ENCODE measurements at regions not wholly inside any gene's neighbourhood (a gene's known extent, or its start where the extent isn't known, plus 50 kb on each side); places are given as distances from the start of the nearest gene placed in this dataset.

DNA sequence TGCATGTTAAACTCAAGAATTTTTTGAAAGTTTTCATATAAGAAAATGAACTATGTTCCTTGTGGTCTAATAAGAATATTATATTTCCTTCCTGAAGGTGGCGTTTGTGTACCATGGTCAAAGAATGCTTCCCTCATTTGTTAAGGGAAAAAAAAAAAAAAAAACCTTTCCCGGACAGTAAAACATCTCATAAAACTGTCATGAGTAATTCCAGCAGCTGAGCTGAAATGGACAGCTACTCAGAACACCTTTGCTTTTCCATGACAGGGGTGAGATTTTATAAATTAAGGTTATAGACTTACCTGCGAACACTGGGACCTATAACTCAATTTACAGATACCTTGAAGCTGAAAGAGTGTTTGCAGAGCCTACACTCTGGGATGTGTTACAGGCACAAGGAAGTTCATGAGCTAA, 113.2 kb upstream of the RANBP3L start:
- no peaks in the 10 kb centered on the region for H3K9me3 ChIP-seq
- Mint-ChIP-seq H3K4me3 (ENCODE audit: unreplicated experiment) (no peak overlapping the region), H3K36me3 (ENCODE audit: insufficient read depth, unreplicated experiment) (peaks cover 4% of the 10 kb centered on the region), H3K27me3 (ENCODE audit: insufficient read depth, unreplicated experiment) (no peaks in the 10 kb centered on the region), H3K27ac (ENCODE audit: unreplicated experiment) (no peak overlapping the region), H3K4me1 (ENCODE audit: low read depth, unreplicated experiment) (peaks cover 25% of the 10 kb centered on the region), H3K9me3 (ENCODE audit: unreplicated experiment) (no peaks in the 10 kb centered on the region)
- peaks cover 48% of the 10 kb centered on the region for H3K4me1 ChIP-seq
- no peaks in the 10 kb centered on the region for H3K36me3 ChIP-seq (ENCODE audit: control insufficient read depth, insufficient read depth, low read length)
- ChIA-PET POLR2A (interaction anchor here (0.6 to 0.7 kb wide), 2 partner anchors 65 to 197 kb away, joined by 3 to 8 read pairs; no protein-coding TSS in a partner anchor), CTCF (interaction anchor here (0.6 to 4.3 kb wide), 18 partner anchors 14 to 316 kb away, joined by 3 to 44 read pairs (median 4); partner anchors contain the start of gene NADK2)
- DNase-seq = peak in 1 of 2 experiments; percentile 51
- TF ChIP-seq, protein P1, sequence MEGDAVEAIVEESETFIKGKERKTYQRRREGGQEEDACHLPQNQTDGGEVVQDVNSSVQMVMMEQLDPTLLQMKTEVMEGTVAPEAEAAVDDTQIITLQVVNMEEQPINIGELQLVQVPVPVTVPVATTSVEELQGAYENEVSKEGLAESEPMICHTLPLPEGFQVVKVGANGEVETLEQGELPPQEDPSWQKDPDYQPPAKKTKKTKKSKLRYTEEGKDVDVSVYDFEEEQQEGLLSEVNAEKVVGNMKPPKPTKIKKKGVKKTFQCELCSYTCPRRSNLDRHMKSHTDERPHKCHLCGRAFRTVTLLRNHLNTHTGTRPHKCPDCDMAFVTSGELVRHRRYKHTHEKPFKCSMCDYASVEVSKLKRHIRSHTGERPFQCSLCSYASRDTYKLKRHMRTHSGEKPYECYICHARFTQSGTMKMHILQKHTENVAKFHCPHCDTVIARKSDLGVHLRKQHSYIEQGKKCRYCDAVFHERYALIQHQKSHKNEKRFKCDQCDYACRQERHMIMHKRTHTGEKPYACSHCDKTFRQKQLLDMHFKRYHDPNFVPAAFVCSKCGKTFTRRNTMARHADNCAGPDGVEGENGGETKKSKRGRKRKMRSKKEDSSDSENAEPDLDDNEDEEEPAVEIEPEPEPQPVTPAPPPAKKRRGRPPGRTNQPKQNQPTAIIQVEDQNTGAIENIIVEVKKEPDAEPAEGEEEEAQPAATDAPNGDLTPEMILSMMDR (IDR thresholded peaks at IDR 0.05; ENCODE audit: insufficient read depth in 1 of 2, low read depth in 1 of 2, low read length in 1 of 2, severe bottlenecking in 1 of 2, unreplicated experiment in 1 of 2) = peak; percentile 54 to 64
- no peaks in the 10 kb centered on the region for H3K27me3 ChIP-seq (replicated peaks; ENCODE audit: control insufficient read depth, insufficient read depth, low read length)
- BruUV-seq (replicated peaks) = no TSS peak
- intact Hi-C loops (cut with micrococcal nuclease; ENCODE audit: unreplicated experiment) = loop anchor here (1.0 to 5.0 kb wide), 6 partner anchors 78 to 457 kb away; no protein-coding TSS in a partner anchor
- H3K4me3 ChIP-seq (ENCODE audit: low read depth, low read length) = no peak overlapping the region

GRCh38 chr5:36416605-36417004, 114.9 kb upstream of the RANBP3L start:
- Histone ChIP-seq H3K9me3 (no peaks in the 10 kb centered on the region), H3K27me3 (replicated peaks; ENCODE audit: control insufficient read depth, insufficient read depth, low read length) (no peaks in the 10 kb centered on the region), H3K36me3 (ENCODE audit: control insufficient read depth, insufficient read depth, low read length) (no peaks in the 10 kb centered on the region), H3K4me3 (ENCODE audit: low read depth, low read length) (no peak overlapping the region), H3K4me1 (peaks cover 61% of the 10 kb centered on the region)
- TF ChIP-seq, protein P1 (IDR thresholded peaks at IDR 0.05; ENCODE audit: insufficient read depth in 1 of 2, low read depth in 1 of 2, low read length in 1 of 2, severe bottlenecking in 1 of 2, unreplicated experiment in 1 of 2) = no peak
- H3K4me3 Mint-ChIP-seq (ENCODE audit: unreplicated experiment) = no peak overlapping the region
- peaks cover 4% of the 10 kb centered on the region for H3K36me3 Mint-ChIP-seq (ENCODE audit: insufficient read depth, unreplicated experiment)
- no peaks in the 10 kb centered on the region for H3K9me3 Mint-ChIP-seq (ENCODE audit: unreplicated experiment)
- H3K27me3 Mint-ChIP-seq (ENCODE audit: insufficient read depth, unreplicated experiment) = no peaks in the 10 kb centered on the region
- peak overlapping the region; percentile 53 for H3K27ac Mint-ChIP-seq (ENCODE audit: unreplicated experiment)
- POLR2A ChIA-PET = no interaction called here
- intact Hi-C loops (cut with micrococcal nuclease; ENCODE audit: unreplicated experiment) = loop anchor here (1.0 to 2.0 kb wide), 2 partner anchors 26 to 190 kb away; partner anchors contain the start of gene SLC1A3
- peaks cover 25% of the 10 kb centered on the region for H3K4me1 Mint-ChIP-seq (ENCODE audit: low read depth, unreplicated experiment)
- no peak for DNase-seq
- no TSS peak for BruUV-seq (replicated peaks)
- CTCF ChIA-PET = interaction anchor here (0.6 to 4.3 kb wide), 3 partner anchors 91 to 279 kb away, joined by 4 to 44 read pairs (median 14); no protein-coding TSS in a partner anchor

GRCh38 chr5:36417221-36417620, 115.5 kb upstream of the RANBP3L start:
- Mint-ChIP-seq H3K27me3 (ENCODE audit: insufficient read depth, unreplicated experiment) (no peaks in the 10 kb centered on the region), H3K4me1 (ENCODE audit: low read depth, unreplicated experiment) (peaks cover 25% of the 10 kb centered on the region)
- CTCF ChIA-PET = interaction anchor here (1.0 to 4.3 kb wide), 6 partner anchors 21 to 279 kb away, joined by 3 to 44 read pairs (median 5); no protein-coding TSS in a partner anchor

More at GRCh38 chr5:36417221-36417620, 115.5 kb upstream of the RANBP3L start:
- Histone ChIP-seq H3K9me3 (no peaks in the 10 kb centered on the region), H3K27me3 (replicated peaks; ENCODE audit: control insufficient read depth, insufficient read depth, low read length) (no peaks in the 10 kb centered on the region), H3K36me3 (ENCODE audit: control insufficient read depth, insufficient read depth, low read length) (no peaks in the 10 kb centered on the region), H3K4me1 (peaks cover 62% of the 10 kb centered on the region), H3K4me3 (ENCODE audit: low read depth, low read length) (no peak overlapping the region)
- BruUV-seq (replicated peaks) = no TSS peak
- Mint-ChIP-seq H3K27ac (ENCODE audit: unreplicated experiment) (peak overlapping the region; percentile 66), H3K36me3 (ENCODE audit: insufficient read depth, unreplicated experiment) (peaks cover 4% of the 10 kb centered on the region), H3K9me3 (ENCODE audit: unreplicated experiment) (no peaks in the 10 kb centered on the region), H3K4me3 (ENCODE audit: unreplicated experiment) (peak overlapping the region; percentile 2)
- intact Hi-C loops (cut with micrococcal nuclease; ENCODE audit: unreplicated experiment) = loop anchor here (1.0 to 2.0 kb wide), 2 partner anchors 25 to 190 kb away; partner anchors contain the start of gene SLC1A3
- TF ChIP-seq, protein P1 (IDR thresholded peaks at IDR 0.05; ENCODE audit: insufficient read depth in 1 of 2, low read depth in 1 of 2, low read length in 1 of 2, severe bottlenecking in 1 of 2, unreplicated experiment in 1 of 2) = no peak
- POLR2A ChIA-PET = interaction anchor here (1.3 kb wide), 1 partner anchor 175 kb away, joined by 3 read pairs; the partner anchor contains the start of gene NADK2
- DNase-seq = no peak

Data from Caco-2 (cell line).